ENCODE measurements at regions not wholly inside any gene's neighbourhood (a gene's known extent, or its start where the extent isn't known, plus 50 kb on each side); places are given as distances from the start of the nearest gene placed in this dataset.

GRCh38 chr5:2603272-2603575, 148.3 kb downstream of the IRX2 start:
- no peak for DNase-seq (ENCODE audit: low read depth)
- H3K4me3 ChIP-seq (ENCODE audit: low read depth, low read length) = no peak overlapping the region
- TF ChIP-seq CTCF (IDR thresholded peaks at IDR 0.05; ENCODE audit: control insufficient read depth, extremely low read depth, insufficient read depth) = no peak

GRCh38 chr5:2602451-2603271, 148.8 kb downstream of the IRX2 start:
- TF ChIP-seq CTCF (IDR thresholded peaks at IDR 0.05; ENCODE audit: control insufficient read depth, extremely low read depth, insufficient read depth) = no peak
- no peak overlapping the region for H3K4me3 ChIP-seq (ENCODE audit: low read depth, low read length)
- DNase-seq (ENCODE audit: low read depth) = no peak

GRCh38 chr5:2598503-2598902, 153.0 kb downstream of the IRX2 start:
- TF ChIP-seq CTCF (IDR thresholded peaks at IDR 0.05; ENCODE audit: control insufficient read depth, extremely low read depth, insufficient read depth) = no peak
- DNase-seq (ENCODE audit: low read depth) = no peak
- no peak overlapping the region for H3K4me3 ChIP-seq (ENCODE audit: low read depth, low read length)

- H3K4me3 ChIP-seq (ENCODE audit: low read depth, low read length) = no peak overlapping the region
- no peak for TF ChIP-seq CTCF (IDR thresholded peaks at IDR 0.05; ENCODE audit: control insufficient read depth, extremely low read depth, insufficient read depth)
- DNase-seq (ENCODE audit: low read depth) = no peak
These were observed 156.8 kb downstream of the IRX2 start for GRCh38 chr5:2594701-2595100.

- DNase-seq (ENCODE audit: low read depth) = no peak
- H3K4me3 ChIP-seq (ENCODE audit: low read depth, low read length) = no peak overlapping the region
- no peak for TF ChIP-seq CTCF (IDR thresholded peaks at IDR 0.05; ENCODE audit: control insufficient read depth, extremely low read depth, insufficient read depth)
These were observed 158.7 kb downstream of the IRX2 start for GRCh38 chr5:2592766-2593165.

- no peak for DNase-seq (ENCODE audit: low read depth)
- TF ChIP-seq CTCF (IDR thresholded peaks at IDR 0.05; ENCODE audit: control insufficient read depth, extremely low read depth, insufficient read depth) = no peak
- H3K4me3 ChIP-seq (ENCODE audit: low read depth, low read length) = no peak overlapping the region
These were observed 159.6 kb downstream of the IRX2 start for GRCh38 chr5:2591777-2592453.
